ENCODE measurements at regions not wholly inside any gene's neighbourhood (a gene's known extent, or its start where the extent isn't known, plus 50 kb on each side); places are given as distances from the start of the nearest gene placed in this dataset.

GRCh38 chr6:4482461-4482860 lies 293.7 kb upstream of the CDYL start (continued):
- no peak for TF ChIP-seq TSHZ2 (CRISPR knock-in tag; IDR thresholded peaks at IDR 0.05)

- TF ChIP-seq ISL1 (CRISPR knock-in tag; IDR thresholded peaks at IDR 0.05) (no peak), POU6F1 (CRISPR knock-in tag; IDR thresholded peaks at IDR 0.05; ENCODE audit: borderline replicate concordance, low read depth) (no peak), SNAI2 (CRISPR knock-in tag; IDR thresholded peaks at IDR 0.05) (no peak), CSDC2 (CRISPR knock-in tag; IDR thresholded peaks at IDR 0.05) (no peak), TCF4 (CRISPR knock-in tag; IDR thresholded peaks at IDR 0.05; ENCODE audit: borderline replicate concordance) (no peak), RARB (CRISPR knock-in tag; IDR thresholded peaks at IDR 0.05) (no peak), PPARA (CRISPR knock-in tag; IDR thresholded peaks at IDR 0.05; ENCODE audit: borderline replicate concordance) (no peak), PATZ1 (CRISPR knock-in tag; IDR thresholded peaks at IDR 0.05; ENCODE audit: borderline replicate concordance) (no peak)
- no peak for ATAC-seq
These were observed 295.1 kb upstream of the CDYL start for GRCh38 chr6:4480788-4481735.

- ATAC-seq = no peak
- TF ChIP-seq CSRNP3 (CRISPR knock-in tag; IDR thresholded peaks at IDR 0.05) = no peak
- no peak for TF ChIP-seq ISL1 (CRISPR knock-in tag; IDR thresholded peaks at IDR 0.05)
- no peak for TF ChIP-seq POU6F1 (CRISPR knock-in tag; IDR thresholded peaks at IDR 0.05; ENCODE audit: borderline replicate concordance, low read depth)
- no peak for TF ChIP-seq CSDC2 (CRISPR knock-in tag; IDR thresholded peaks at IDR 0.05)
- no peak for TF ChIP-seq RARB (CRISPR knock-in tag; IDR thresholded peaks at IDR 0.05)
- TF ChIP-seq TSHZ2 (CRISPR knock-in tag; IDR thresholded peaks at IDR 0.05) = no peak
- no peak for TF ChIP-seq ZFP3 (CRISPR knock-in tag; IDR thresholded peaks at IDR 0.05)
- no peak for TF ChIP-seq ZNF70 (CRISPR knock-in tag; IDR thresholded peaks at IDR 0.05)
- no peak for TF ChIP-seq ESRRG (CRISPR knock-in tag; IDR thresholded peaks at IDR 0.05)
- TF ChIP-seq ZNF8 (CRISPR knock-in tag; IDR thresholded peaks at IDR 0.05) = no peak
- no peak for TF ChIP-seq ZNF565 (CRISPR knock-in tag; conservative IDR thresholded peaks at IDR 0.05; ENCODE audit: low read depth)
- no peak for TF ChIP-seq PPARA (CRISPR knock-in tag; IDR thresholded peaks at IDR 0.05; ENCODE audit: borderline replicate concordance)
These were observed 298.1 kb upstream of the CDYL start for GRCh38 chr6:4478098-4478497.

Measured in SK-N-SH treated with all-trans-retinoic acid at 6 μM for 48 hours (cell line).